Spleen (tissue), 7 donors: ENCODE measurements at regions not wholly inside any gene's neighbourhood (a gene's known extent, or its start where the extent isn't known, plus 50 kb on each side); places are given as distances from the start of the nearest gene placed in this dataset.

Source experiments
- POLR2A ChIP-seq, 3 donors: fragments of 450-650 bp; IDR thresholded peaks; one replicate each; pipeline ENCODE4 v1.5.1; 2017; ENCODE audit warnings: antibody characterized with exemption in 3 of 3, mild to moderate bottlenecking in 1 of 3
- POLR2AphosphoS5 ChIP-seq, 3 donors: sonication (generic); formaldehyde crosslinking; IDR thresholded peaks; one replicate each; pipeline ENCODE4 v1.5.1; 2017; ENCODE audit warnings: antibody characterized with exemption in 3 of 3
- TF ChIP-seq, protein P1 (sequence below), 11 experiments: fragments of 200-600 bp in 7 of 11; fragments of 450-650 bp in 4 of 11; sonication (generic) in 4 of 11; IDR thresholded peaks in 8 of 11; conservative IDR thresholded peaks in 3 of 11; 1 replicate in 7 of 11; 2 replicates in 4 of 11; pipeline versions ENCODE4 v1.4.0 to v1.8.0; 2016 to 2021; ENCODE audit warnings: antibody characterized with exemption in 11 of 11, inconsistent platforms in 4 of 11, mild to moderate bottlenecking in 1 of 11
- donor health status: DM: no; HTN: no; CAD: no; lungs with moderate emphysema.
- donor health status: DM: no; HTN: no; CAD: no.
- donor health status: DM: no; HTN: no; CAD: no.

- TF ChIP-seq, protein P1, sequence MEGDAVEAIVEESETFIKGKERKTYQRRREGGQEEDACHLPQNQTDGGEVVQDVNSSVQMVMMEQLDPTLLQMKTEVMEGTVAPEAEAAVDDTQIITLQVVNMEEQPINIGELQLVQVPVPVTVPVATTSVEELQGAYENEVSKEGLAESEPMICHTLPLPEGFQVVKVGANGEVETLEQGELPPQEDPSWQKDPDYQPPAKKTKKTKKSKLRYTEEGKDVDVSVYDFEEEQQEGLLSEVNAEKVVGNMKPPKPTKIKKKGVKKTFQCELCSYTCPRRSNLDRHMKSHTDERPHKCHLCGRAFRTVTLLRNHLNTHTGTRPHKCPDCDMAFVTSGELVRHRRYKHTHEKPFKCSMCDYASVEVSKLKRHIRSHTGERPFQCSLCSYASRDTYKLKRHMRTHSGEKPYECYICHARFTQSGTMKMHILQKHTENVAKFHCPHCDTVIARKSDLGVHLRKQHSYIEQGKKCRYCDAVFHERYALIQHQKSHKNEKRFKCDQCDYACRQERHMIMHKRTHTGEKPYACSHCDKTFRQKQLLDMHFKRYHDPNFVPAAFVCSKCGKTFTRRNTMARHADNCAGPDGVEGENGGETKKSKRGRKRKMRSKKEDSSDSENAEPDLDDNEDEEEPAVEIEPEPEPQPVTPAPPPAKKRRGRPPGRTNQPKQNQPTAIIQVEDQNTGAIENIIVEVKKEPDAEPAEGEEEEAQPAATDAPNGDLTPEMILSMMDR (IDR thresholded peaks at IDR 0.05 in 8 of 11, conservative IDR thresholded peaks at IDR 0.05 in 3 of 11) = no peak
- TF ChIP-seq POLR2AphosphoS5 (IDR thresholded peaks at IDR 0.05) (no peak), POLR2A (IDR thresholded peaks at IDR 0.05) (no peak)
These were observed 965.2 kb downstream of the BCL11A start for GRCh38 chr2:59588286-59588685.
